Spleen (tissue), 11 donors: ENCODE measurements at regions not wholly inside any gene's neighbourhood (a gene's known extent, or its start where the extent isn't known, plus 50 kb on each side); places are given as distances from the start of the nearest gene placed in this dataset.
"Not testable (repeated sequence)": the region's sequence is repeated elsewhere in the genome, so short reads cannot be mapped to it uniquely, and the experiment has no call there.

Experiments used
- DNase-seq: peaks from one replicate; pipeline ENCODE4 v3.0.0-alpha.2; 2020
- H3K27ac ChIP-seq, 8 donors: fragments of 200-600 bp; sonication (generic) in 7 of 8; 1 replicate in 4 of 8; 2 replicates in 4 of 8; pipeline versions ENCODE4 v1.5.0 to v1.8.0; 2016 to 2021; ENCODE audit warnings: inconsistent platforms in 4 of 8, mild to moderate bottlenecking in 4 of 8, moderate library complexity in 1 of 8
- H3K27me3 ChIP-seq, 7 donors: fragments of 200-600 bp; sonication (generic) in 6 of 7; replicated peaks in 1 of 7; 1 replicate in 4 of 7; 2 replicates in 3 of 7; pipeline versions ENCODE4 v1.5.0 to v1.8.0; 2016 to 2021; ENCODE audit warnings: inconsistent platforms in 3 of 7, mild to moderate bottlenecking in 1 of 7
- H3K36me3 ChIP-seq, 6 donors: fragments of 200-600 bp; sonication (generic) in 5 of 6; 1 replicate in 4 of 6; 2 replicates in 2 of 6; pipeline versions ENCODE4 v1.5.0 to v1.8.0; 2016 to 2021; ENCODE audit warnings: inconsistent platforms in 2 of 6
- H3K4me1 ChIP-seq, 6 donors: fragments of 200-600 bp; sonication (generic) in 5 of 6; 1 replicate in 3 of 6; 2 replicates in 3 of 6; pipeline versions ENCODE4 v1.5.0 to v1.8.0; 2016 to 2021; ENCODE audit warnings: inconsistent platforms in 3 of 6
- H3K4me3 ChIP-seq, 8 donors: fragments of 200-600 bp; sonication (generic) in 7 of 8; 1 replicate in 4 of 8; 2 replicates in 4 of 8; pipeline versions ENCODE4 v1.5.0 to v1.8.0; 2016 to 2021; ENCODE audit warnings: inconsistent platforms in 4 of 8, mild to moderate bottlenecking in 4 of 8, moderate library complexity in 2 of 8
- H3K9me3 ChIP-seq, 8 donors: fragments of 200-600 bp; sonication (generic) in 7 of 8; 1 replicate in 4 of 8; 2 replicates in 4 of 8; pipeline versions ENCODE4 v1.5.0 to v1.8.0; 2016 to 2021; ENCODE audit warnings: inconsistent platforms in 4 of 8
- POLR2A ChIP-seq, 3 donors: fragments of 450-650 bp; IDR thresholded peaks; one replicate each; pipeline ENCODE4 v1.5.1; 2017; ENCODE audit warnings: antibody characterized with exemption in 3 of 3, mild to moderate bottlenecking in 1 of 3
- POLR2AphosphoS5 ChIP-seq, 3 donors: sonication (generic); formaldehyde crosslinking; IDR thresholded peaks; one replicate each; pipeline ENCODE4 v1.5.1; 2017; ENCODE audit warnings: antibody characterized with exemption in 3 of 3
- WGBS, 5 donors: extraction: QIAGEN DNeasy Blood & Tissue Kit in 3 of 5; methylation state at CpG; one replicate each; pipeline versions ENCODE4 v1.1.5 to v1.1.7; 2013 to 2018; 5-methylcytosine and 5-hydroxymethylcytosine counted together
- intact Hi-C: fragments of 100-400 bp; cut with DNase I; formaldehyde crosslinking; loops from one replicate; pipeline ENCODE4 v1.15.0; 2023; ENCODE audit warnings: low total_unique reads
- TF ChIP-seq, protein P1 (sequence below), 11 experiments: fragments of 200-600 bp in 7 of 11; fragments of 450-650 bp in 4 of 11; sonication (generic) in 4 of 11; IDR thresholded peaks in 8 of 11; conservative IDR thresholded peaks in 3 of 11; 1 replicate in 7 of 11; 2 replicates in 4 of 11; pipeline versions ENCODE4 v1.4.0 to v1.8.0; 2016 to 2021; ENCODE audit warnings: antibody characterized with exemption in 11 of 11, inconsistent platforms in 4 of 11, mild to moderate bottlenecking in 1 of 11
- donor health status: healthy with polysubstance abuse.
- donor health status: DM: no; HTN: no; CAD: no; lungs with moderate emphysema.
- donor health status: DM: no; HTN: no; CAD: no.
- donor health status: Bipolar disorder and iron deficiency.
- donor health status: healthy.
- donor health status: DM: no; HTN: no; CAD: no.
- donor health status: DM: yes; HTN: yes; CAD: no.

DNA sequence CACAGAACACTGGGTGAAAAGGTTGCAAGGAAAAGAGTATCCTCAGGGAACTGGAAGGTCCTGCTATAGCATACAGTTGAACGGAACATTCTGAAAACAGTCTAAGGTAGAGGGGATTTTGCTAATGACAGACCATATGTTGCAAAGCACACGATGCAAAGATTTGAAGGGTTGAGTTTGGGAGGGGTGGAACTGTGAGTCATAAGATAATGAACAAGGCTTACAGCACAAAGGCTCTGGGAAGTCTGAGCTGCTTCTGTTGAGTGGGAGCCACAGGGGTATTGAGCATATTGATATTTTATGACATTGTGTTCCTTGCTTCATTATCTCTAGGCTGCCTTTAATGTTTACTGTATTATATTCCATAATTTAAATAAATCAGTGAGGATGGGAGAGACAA is 104.9 kb downstream of the PLPPR4 start:
- Histone ChIP-seq H3K9me3 (no peaks in the 10 kb centered on the region), H3K27ac (no peak overlapping the region), H3K27me3 (no peaks in the 10 kb centered on the region), H3K4me1 (no peaks in the 10 kb centered on the region), H3K4me3 (no peak overlapping the region), H3K36me3 (no peaks in the 10 kb centered on the region)
- WGBS, 5 donors = 25 to 80% (median 36%) methylated on average over 2 of the region's 2 CpGs
- TF ChIP-seq POLR2A (IDR thresholded peaks at IDR 0.05) (no peak), POLR2AphosphoS5 (IDR thresholded peaks at IDR 0.05) (no peak)
- TF ChIP-seq, protein P1, sequence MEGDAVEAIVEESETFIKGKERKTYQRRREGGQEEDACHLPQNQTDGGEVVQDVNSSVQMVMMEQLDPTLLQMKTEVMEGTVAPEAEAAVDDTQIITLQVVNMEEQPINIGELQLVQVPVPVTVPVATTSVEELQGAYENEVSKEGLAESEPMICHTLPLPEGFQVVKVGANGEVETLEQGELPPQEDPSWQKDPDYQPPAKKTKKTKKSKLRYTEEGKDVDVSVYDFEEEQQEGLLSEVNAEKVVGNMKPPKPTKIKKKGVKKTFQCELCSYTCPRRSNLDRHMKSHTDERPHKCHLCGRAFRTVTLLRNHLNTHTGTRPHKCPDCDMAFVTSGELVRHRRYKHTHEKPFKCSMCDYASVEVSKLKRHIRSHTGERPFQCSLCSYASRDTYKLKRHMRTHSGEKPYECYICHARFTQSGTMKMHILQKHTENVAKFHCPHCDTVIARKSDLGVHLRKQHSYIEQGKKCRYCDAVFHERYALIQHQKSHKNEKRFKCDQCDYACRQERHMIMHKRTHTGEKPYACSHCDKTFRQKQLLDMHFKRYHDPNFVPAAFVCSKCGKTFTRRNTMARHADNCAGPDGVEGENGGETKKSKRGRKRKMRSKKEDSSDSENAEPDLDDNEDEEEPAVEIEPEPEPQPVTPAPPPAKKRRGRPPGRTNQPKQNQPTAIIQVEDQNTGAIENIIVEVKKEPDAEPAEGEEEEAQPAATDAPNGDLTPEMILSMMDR (IDR thresholded peaks at IDR 0.05 in 8 of 11, conservative IDR thresholded peaks at IDR 0.05 in 3 of 11) = no peak
- no peak for DNase-seq
- intact Hi-C loops = no loop called here

DNA sequence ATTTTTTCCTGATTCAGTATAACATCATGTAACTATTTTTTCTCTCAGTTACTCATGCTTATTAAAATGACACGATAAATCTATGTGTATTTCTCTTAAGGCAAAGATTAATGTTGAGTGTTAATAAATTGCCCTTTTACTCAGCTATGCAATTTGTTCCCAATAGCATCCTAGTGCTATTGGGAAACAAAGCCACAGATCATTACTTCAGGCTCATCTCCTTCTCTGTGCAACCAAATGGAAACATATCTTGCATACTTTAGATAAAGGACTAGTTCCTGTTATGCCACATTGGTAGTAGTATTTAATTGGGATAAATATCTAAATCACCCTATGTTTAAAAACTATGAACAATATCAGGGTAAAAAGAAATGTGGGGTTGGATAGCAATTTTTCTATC is 106.2 kb downstream of the PLPPR4 start:
- Histone ChIP-seq H3K27ac (no peak overlapping the region), H3K36me3 (no peaks in the 10 kb centered on the region), H3K9me3 (no peaks in the 10 kb centered on the region), H3K4me3 (no peak overlapping the region), H3K27me3 (no peaks in the 10 kb centered on the region), H3K4me1 (no peaks in the 10 kb centered on the region)
- no peak for DNase-seq
- WGBS, 5 donors = 80 to 95% (median 90%) methylated on average over 1 of the region's 1 CpG
- intact Hi-C loops = no loop called here
- no peak for TF ChIP-seq POLR2AphosphoS5 (IDR thresholded peaks at IDR 0.05)
- TF ChIP-seq, protein P1 (IDR thresholded peaks at IDR 0.05 in 8 of 11, conservative IDR thresholded peaks at IDR 0.05 in 3 of 11) = no peak
- TF ChIP-seq POLR2A (IDR thresholded peaks at IDR 0.05) = no peak

DNA sequence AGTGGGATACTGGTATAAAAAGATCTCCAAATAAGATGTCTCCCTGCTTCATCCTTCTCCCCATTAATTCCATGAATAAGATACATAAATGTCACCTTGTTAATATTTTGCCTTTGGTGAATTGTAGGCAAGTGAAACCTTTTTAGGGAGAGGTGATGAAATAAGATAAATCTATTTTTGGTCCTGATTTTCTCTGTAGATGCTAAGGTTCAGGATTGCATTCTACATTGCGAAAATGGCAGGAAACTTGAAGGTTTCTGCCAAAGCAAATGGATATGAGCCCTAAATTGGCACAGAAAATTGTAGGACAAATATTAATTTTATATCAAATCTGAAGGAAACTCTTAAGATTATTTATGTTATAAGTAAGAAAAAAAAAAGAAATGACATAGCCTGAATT is 107.1 kb downstream of the PLPPR4 start:
- Histone ChIP-seq H3K4me3 (no peak overlapping the region), H3K4me1 (no peaks in the 10 kb centered on the region), H3K9me3 (no peaks in the 10 kb centered on the region), H3K27me3 (no peaks in the 10 kb centered on the region), H3K27ac (no peak overlapping the region), H3K36me3 (no peaks in the 10 kb centered on the region)
- intact Hi-C loops = no loop called here
- WGBS, 5 donors = 62 to 67% (median 66%) methylated on average over 1 of the region's 1 CpG
- TF ChIP-seq POLR2A (IDR thresholded peaks at IDR 0.05) (no peak), POLR2AphosphoS5 (IDR thresholded peaks at IDR 0.05) (no peak)
- TF ChIP-seq, protein P1 (IDR thresholded peaks at IDR 0.05 in 8 of 11, conservative IDR thresholded peaks at IDR 0.05 in 3 of 11) = no peak
- DNase-seq = no peak

DNA sequence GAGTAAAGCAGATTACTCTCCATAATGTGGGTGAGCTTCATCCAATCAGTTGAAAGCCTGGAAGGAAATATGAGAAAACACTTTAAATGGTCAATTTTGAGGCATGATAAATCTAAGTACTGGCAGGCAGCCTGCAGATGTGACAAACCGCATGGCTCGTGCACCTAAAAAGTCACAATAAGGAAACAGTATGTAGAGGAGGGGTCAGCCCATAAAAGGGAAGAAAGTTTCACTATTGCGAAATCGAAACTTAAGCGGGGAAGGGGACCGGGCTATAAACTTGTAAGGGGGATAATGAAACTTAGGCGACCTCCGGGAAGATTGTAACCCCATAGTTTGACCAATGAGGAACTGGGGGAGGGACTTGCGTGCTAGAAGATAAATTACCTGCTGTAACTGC is 109.8 kb downstream of the PLPPR4 start:
- TF ChIP-seq POLR2A (IDR thresholded peaks at IDR 0.05) = no peak
- TF ChIP-seq, protein P1 (IDR thresholded peaks at IDR 0.05 in 8 of 11, conservative IDR thresholded peaks at IDR 0.05 in 3 of 11) = no peak
- no peak for TF ChIP-seq POLR2AphosphoS5 (IDR thresholded peaks at IDR 0.05)
- WGBS, 5 donors = 46 to 74% (median 58%) methylated on average over 9 of the region's 9 CpGs

DNA sequence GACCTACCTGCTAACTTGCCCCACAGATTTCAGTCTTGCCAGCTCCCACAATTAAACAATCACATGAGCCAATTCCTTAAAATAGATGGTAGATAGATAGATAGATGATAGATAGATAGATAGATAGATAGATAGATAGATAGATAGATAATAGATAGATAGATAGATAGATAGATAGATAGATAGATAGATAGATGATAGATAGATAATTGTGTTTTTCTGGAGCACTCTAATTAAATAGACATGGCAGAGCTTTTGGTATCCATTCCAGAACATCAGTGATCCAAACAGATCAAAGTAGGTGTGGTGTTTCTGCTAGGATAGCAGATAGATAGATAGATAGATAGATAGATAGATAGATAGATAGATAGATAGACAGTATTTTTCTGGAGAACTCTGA is 110.4 kb downstream of the PLPPR4 start:
- H3K27ac ChIP-seq, H3K36me3 ChIP-seq, H3K4me1 ChIP-seq, H3K9me3 ChIP-seq, H3K4me3 ChIP-seq, H3K27me3 ChIP-seq, intact Hi-C loops, DNase-seq: not testable (repeated sequence)

More for the DNA sequence above, 109.8 kb downstream of the PLPPR4 start:
- Histone ChIP-seq H3K27ac (no peak overlapping the region), H3K4me1 (no peaks in the 10 kb centered on the region), H3K9me3 (no peaks in the 10 kb centered on the region), H3K4me3 (no peak overlapping the region), H3K36me3 (no peaks in the 10 kb centered on the region), H3K27me3 (no peaks in the 10 kb centered on the region)
- no peak for DNase-seq
- intact Hi-C loops = no loop called here
